Testis (tissue), 2 donors: ENCODE measurements at regions not wholly inside any gene's neighbourhood (a gene's known extent, or its start where the extent isn't known, plus 50 kb on each side); places are given as distances from the start of the nearest gene placed in this dataset.

Experiments
- CTCF ChIP-seq, 3 experiments: fragments of 450-650 bp in 2 of 3; fragments of 200-600 bp in 1 of 3; sonication (generic) in 1 of 3; IDR thresholded peaks; one replicate each; pipeline ENCODE4 v1.5.1; 2016 to 2019; ENCODE audit warnings: antibody characterized with exemption in 3 of 3, mild to moderate bottlenecking in 2 of 3, moderate library complexity in 1 of 3
- POLR2A ChIP-seq: fragments of 450-650 bp; IDR thresholded peaks from one replicate; pipeline ENCODE4 v1.6.1; 2017; ENCODE audit warnings: antibody characterized with exemption, mild to moderate bottlenecking, moderate library complexity

- TF ChIP-seq CTCF (IDR thresholded peaks at IDR 0.05) (no peak), POLR2A (no peak)
These were observed 389.0 kb downstream of the KLF12 start for GRCh38 chr13:73745190-73745589.
